ENCODE measurements at regions not wholly inside any gene's neighbourhood (a gene's known extent, or its start where the extent isn't known, plus 50 kb on each side); places are given as distances from the start of the nearest gene placed in this dataset.

DNA sequence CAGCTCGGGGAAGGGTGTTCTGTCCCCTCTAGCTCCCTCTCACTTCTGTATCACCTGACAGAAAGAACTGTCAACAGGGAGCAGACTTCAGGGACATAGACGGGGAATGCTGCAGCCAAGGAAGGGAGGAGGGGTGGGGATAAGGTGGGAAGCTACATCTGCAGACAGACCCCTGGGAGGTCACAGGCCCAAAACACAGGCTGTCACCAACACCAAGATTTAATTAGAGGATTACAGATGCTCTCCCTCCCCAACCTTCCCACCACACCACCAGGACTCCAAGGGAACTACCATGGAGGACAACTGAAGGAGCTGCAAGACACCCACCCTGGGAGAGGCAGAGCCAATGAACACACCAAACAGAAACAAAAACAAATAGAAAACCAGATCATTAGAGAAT is 425.2 kb upstream of the VSTM2A start:
- TF ChIP-seq ZBTB42 (CRISPR knock-in tag; IDR thresholded peaks at IDR 0.05) (no peak), CBFB (CRISPR knock-in tag; IDR thresholded peaks at IDR 0.05) (no peak), POLR2A (IDR thresholded peaks at IDR 0.05; ENCODE audit: insufficient read depth in 1 of 2, low read depth in 2 of 2, low read length in 2 of 2) (no peak), TAF1 (CRISPR knock-in tag; IDR thresholded peaks at IDR 0.05) (no peak), RXRB (CRISPR knock-in tag; IDR thresholded peaks at IDR 0.05; ENCODE audit: borderline replicate concordance) (no peak), SMARCC2 (IDR thresholded peaks at IDR 0.05) (no peak), SP1 (IDR thresholded peaks at IDR 0.05) (no peak), SP1 (CRISPR knock-in tag; IDR thresholded peaks at IDR 0.05) (no peak), ZBTB7A (CRISPR knock-in tag; IDR thresholded peaks at IDR 0.05) (no peak), FOXP1 (IDR thresholded peaks at IDR 0.05) (no peak), FOXP1 (CRISPR knock-in tag; IDR thresholded peaks at IDR 0.05) (no peak), ZNF121 (CRISPR knock-in tag; IDR thresholded peaks at IDR 0.05) (no peak), ZNF598 (CRISPR knock-in tag; IDR thresholded peaks at IDR 0.05; ENCODE audit: borderline replicate concordance) (no peak)
- TF ChIP-seq, protein P1, sequence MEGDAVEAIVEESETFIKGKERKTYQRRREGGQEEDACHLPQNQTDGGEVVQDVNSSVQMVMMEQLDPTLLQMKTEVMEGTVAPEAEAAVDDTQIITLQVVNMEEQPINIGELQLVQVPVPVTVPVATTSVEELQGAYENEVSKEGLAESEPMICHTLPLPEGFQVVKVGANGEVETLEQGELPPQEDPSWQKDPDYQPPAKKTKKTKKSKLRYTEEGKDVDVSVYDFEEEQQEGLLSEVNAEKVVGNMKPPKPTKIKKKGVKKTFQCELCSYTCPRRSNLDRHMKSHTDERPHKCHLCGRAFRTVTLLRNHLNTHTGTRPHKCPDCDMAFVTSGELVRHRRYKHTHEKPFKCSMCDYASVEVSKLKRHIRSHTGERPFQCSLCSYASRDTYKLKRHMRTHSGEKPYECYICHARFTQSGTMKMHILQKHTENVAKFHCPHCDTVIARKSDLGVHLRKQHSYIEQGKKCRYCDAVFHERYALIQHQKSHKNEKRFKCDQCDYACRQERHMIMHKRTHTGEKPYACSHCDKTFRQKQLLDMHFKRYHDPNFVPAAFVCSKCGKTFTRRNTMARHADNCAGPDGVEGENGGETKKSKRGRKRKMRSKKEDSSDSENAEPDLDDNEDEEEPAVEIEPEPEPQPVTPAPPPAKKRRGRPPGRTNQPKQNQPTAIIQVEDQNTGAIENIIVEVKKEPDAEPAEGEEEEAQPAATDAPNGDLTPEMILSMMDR (CRISPR knock-in tag; IDR thresholded peaks at IDR 0.05): no peak
- TF ChIP-seq, protein P2, sequence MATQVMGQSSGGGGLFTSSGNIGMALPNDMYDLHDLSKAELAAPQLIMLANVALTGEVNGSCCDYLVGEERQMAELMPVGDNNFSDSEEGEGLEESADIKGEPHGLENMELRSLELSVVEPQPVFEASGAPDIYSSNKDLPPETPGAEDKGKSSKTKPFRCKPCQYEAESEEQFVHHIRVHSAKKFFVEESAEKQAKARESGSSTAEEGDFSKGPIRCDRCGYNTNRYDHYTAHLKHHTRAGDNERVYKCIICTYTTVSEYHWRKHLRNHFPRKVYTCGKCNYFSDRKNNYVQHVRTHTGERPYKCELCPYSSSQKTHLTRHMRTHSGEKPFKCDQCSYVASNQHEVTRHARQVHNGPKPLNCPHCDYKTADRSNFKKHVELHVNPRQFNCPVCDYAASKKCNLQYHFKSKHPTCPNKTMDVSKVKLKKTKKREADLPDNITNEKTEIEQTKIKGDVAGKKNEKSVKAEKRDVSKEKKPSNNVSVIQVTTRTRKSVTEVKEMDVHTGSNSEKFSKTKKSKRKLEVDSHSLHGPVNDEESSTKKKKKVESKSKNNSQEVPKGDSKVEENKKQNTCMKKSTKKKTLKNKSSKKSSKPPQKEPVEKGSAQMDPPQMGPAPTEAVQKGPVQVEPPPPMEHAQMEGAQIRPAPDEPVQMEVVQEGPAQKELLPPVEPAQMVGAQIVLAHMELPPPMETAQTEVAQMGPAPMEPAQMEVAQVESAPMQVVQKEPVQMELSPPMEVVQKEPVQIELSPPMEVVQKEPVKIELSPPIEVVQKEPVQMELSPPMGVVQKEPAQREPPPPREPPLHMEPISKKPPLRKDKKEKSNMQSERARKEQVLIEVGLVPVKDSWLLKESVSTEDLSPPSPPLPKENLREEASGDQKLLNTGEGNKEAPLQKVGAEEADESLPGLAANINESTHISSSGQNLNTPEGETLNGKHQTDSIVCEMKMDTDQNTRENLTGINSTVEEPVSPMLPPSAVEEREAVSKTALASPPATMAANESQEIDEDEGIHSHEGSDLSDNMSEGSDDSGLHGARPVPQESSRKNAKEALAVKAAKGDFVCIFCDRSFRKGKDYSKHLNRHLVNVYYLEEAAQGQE (IDR thresholded peaks at IDR 0.05; ENCODE audit: borderline replicate concordance in 1 of 2, low read depth in 1 of 2, low read length in 2 of 2): no peak
